Fibroblast of skin of abdomen (primary cell): ENCODE measurements at regions not wholly inside any gene's neighbourhood (a gene's known extent, or its start where the extent isn't known, plus 50 kb on each side); places are given as distances from the start of the nearest gene placed in this dataset.
"Not testable (repeated sequence)": the region's sequence is repeated elsewhere in the genome, so short reads cannot be mapped to it uniquely, and the experiment has no call there.

Source experiments
- DNase-seq: peaks from one replicate; pipeline ENCODE4 v3.0.0-alpha.2; 2013

GRCh38 chr5:86671536-86671935, 53.8 kb downstream of the COX7C start:
- DNase-seq = no peak

DNA sequence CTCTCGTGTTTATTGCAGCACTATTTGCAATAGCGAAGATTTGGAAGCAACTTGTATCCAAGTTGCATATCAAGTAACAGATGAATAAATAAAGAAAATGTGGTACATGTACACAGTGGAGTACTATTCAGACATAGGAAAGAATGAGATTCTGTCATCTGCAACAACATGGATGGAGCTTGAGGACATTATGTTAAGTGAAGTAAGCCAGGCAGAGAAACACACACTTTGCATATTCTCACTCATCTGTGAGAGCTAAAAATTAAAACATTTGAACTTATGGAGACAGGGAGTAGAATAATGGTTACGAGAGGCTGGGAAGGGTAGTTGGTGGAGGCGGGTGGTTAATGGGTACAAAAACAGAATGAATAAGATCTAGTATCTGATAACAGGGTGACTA, 56.3 kb downstream of the COX7C start:
- DNase-seq = no peak

DNA sequence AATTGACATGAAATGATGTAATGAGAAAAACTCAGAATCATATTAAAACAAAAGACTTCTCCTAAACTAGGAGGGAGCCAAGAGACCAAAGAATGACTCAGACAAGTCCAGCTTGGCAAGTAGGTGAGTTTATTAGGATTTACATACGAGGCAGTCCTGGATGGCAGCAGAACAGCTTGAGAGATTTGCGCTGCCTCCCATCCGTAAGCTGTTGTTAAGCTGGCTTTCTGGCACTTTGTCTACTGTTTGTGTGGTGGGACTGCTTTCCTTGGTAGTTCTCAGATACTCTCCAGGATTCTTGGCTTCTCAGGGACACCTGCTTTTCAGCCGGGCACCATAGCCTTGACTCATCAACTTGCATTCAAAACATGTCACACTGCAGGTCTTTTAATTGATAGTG, 57.6 kb downstream of the COX7C start:
- DNase-seq = no peak

GRCh38 chr5:86679529-86679928, 61.8 kb downstream of the COX7C start:
- peak; percentile 53 for DNase-seq

GRCh38 chr5:86679949-86680348, 62.2 kb downstream of the COX7C start:
- DNase-seq = no peak

- no peak for DNase-seq
Observed at GRCh38 chr5:86684222-86684621, 66.5 kb downstream of the COX7C start.

GRCh38 chr5:86686046-86686445, 68.3 kb downstream of the COX7C start:
- no peak for DNase-seq

GRCh38 chr5:86688406-86688805, 70.7 kb downstream of the COX7C start:
- DNase-seq = no peak

- no peak for DNase-seq
Observed at GRCh38 chr5:86689103-86689729, 71.5 kb downstream of the COX7C start.

DNA sequence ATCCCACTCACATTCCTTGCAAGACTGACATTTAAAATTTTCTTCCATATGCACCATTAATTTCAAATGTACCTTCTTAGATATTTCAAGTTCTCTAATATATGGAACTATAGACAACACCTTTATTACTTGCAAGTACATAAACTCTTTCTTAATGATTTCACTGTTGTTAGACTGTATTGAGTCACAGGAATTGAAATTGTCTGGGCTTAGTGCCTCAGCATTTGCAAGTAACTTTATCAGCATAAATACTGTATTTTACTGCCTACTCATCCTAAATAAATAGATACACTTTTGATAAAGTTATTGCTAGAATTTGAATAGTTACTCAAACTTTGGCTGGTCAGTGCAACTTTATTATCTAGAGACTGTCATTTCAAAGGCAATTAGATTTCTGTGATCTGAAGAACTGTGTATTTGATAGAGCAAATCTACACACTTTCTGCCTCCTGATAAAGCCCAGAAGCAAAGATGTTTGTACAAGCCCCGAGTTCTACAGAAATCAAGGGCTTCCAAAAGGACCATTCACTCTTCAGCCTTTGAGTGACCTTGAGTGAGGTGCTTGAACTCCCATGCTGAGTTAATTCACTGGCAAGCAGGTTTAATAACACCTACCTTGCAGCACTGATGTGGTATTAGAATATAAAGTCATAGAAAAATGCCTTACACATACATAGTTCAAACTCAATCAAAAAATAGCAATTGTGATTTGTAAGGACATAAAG, 91.6 kb downstream of the COX7C start:
- no peak for DNase-seq

DNA sequence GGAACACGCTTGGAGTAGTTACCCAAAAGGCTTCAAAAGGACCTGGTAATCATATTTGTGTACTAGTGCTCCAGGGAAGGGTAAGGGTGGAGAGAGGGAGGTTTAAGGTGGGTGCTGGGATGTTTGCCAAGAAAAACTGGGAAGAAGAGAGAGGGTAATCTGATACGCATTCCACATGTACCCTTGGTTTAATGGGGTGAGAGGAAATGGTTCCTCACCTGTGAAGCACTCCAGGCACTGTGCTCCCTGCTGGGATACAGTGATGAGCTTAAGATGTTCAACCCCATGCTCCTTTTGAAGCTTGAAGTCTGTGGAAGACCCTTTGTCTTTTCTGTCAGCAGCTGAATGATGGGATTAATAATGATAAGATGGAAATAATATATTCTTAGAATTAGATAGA, 98.4 kb downstream of the COX7C start:
- DNase-seq = no peak

- not testable (repeated sequence) for DNase-seq
Observed at GRCh38 chr5:86731319-86732117, 113.8 kb downstream of the COX7C start.

DNA sequence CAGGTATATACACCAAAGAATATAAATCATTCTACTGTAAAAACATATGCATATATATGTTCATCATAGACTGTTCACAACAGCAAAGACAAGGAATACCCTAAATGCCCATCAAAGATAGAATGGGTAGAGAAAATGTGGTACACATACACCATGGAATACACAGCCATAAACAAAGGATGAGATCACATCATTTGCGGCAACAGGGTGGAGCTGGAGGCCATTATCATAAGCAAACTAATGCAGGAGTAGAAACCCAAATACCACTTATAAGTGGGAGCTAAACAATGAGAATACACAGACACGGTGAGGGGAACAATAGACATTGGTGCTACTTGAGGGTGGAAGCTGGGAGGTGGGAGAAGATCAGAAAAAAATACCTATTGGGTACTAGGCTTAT, 117.6 kb downstream of the COX7C start:
- no peak for DNase-seq

- no peak for DNase-seq
Observed at GRCh38 chr5:86737579-86737978, 119.8 kb downstream of the COX7C start.

DNA sequence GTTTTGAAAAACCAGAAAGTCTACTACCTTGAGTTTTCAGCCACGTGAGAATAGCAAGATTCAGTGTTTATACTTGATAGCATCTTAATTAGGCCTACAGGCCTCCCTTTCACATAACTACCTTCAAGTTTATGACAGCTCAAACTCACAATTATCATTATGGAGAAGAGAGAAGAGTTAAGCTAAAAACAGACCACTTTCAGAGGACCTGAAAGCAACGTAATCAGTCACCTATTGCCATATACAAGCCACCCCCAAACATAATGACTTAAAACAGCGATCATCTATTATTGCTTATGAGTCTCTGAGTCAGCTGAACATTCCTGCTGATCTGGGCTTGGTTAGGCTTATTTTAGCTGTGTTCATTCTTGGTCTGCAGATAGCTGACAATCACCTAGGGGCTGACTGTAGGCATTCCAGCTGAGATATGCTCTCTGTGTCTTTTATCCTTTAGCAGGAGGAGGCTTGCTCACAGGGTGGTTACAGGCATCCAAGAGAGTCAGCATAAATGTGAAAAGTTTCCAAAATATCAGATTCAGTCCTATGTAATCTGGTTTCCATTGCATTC, 130.9 kb downstream of the COX7C start:
- no peak for DNase-seq

GRCh38 chr5:86749841-86750240, 132.1 kb downstream of the COX7C start:
- no peak for DNase-seq

DNA sequence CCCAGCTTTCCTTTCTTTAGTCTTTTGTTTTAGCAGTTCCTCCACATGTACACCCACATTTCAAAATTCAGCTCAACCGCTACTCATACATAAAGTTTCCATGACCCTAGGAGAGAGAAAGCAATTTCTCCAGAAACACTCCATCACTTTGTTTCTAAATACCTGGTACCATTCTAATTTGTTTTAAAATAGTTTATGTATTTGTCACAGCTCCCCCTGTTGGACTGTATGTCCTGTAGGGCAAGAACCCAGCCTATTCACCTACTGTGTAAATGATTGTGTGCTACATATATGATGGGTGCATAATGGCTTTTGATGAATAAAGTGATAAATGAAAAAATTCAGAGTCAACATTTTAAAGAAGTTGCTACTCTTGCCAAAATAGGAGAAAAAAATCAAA, 139.1 kb downstream of the COX7C start:
- no peak for DNase-seq

DNA sequence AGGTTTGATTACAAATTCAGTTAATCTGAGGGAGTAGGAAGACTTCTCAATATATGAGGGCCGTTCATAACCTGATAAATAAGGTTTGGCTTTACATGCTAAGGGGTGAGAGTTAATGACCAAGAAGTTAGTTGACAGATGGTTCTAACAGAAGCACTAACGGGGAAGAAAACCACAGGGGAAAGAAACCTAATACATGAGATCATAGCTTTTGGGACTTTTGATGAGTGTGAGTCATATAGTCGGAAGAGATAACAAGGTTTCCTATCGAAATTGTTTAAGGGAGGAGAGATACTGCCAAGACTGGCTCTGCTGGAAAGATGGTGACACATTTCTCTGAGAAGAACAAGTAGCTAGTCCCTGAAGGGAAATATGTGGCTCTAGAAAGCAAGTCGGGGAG, 140.1 kb downstream of the COX7C start:
- no peak for DNase-seq

- no peak for DNase-seq
Observed at GRCh38 chr5:86760661-86761060, 142.9 kb downstream of the COX7C start.

DNA sequence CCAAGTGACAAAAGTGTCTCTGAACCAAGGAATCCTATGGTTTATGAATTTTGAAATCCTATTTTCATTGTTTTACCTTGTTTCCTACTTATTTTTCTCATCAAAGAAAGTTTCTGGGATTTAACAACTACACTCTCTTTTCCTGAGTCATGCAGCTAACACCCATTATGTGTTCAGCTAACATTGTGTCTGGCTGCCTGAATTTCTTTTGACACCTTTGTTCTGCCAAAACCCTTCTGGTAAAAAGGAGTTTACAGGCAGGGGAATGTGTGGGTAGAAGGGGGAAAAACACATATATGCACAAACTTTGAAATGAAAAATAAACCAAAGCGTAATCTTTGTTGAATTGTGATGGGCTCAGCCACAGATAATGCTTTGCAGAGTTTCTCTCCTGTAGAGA, 146.2 kb downstream of the COX7C start:
- no peak for DNase-seq

DNA sequence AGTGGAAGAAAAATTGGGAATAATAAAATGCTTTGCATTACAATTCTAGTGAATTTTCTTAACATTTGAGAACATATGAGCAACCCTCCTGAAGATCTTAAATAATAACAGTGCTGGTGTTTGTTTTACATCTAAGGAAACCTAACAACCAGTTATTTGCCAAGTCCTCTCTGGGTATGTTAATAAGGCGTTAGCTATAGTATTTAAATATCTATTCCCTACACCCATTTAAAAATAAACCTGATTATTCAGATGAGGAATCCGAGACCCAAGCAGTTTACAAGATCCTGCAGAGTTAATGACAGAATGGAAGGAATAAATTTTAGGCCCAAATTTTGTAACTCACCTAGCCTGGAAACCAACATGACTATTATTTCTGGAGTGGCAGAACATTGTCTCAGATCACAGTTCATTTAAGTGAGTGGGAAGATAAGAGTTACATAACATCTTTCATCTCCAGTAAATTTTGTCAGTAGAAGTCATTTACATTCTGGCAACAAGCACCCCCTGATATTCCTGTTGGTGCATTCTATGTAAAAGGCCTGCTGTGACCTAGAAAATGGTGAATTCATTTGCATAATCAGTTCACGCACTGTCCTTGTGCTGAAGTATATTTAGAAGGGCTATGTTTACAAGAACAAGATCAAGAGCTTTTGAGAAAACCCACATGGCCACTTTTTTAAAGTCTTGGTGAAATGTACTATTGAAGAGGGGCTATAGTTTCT, 148.2 kb downstream of the COX7C start:
- no peak for DNase-seq

GRCh38 chr5:86768699-86769202, 151.0 kb downstream of the COX7C start:
- no peak for DNase-seq

- DNase-seq = no peak
Observed at GRCh38 chr5:86780018-86780417, 162.3 kb downstream of the COX7C start.
